H9 (cell line): ENCODE measurements at regions not wholly inside any gene's neighbourhood (a gene's known extent, or its start where the extent isn't known, plus 50 kb on each side); places are given as distances from the start of the nearest gene placed in this dataset.

ENCODE experiments used
- DNase-seq: peaks from one replicate; pipeline ENCODE4 v3.0.0-alpha.2; 2017
- H2AFZ ChIP-seq: one replicate; pipeline ENCODE4 v1.6.1; 2013; ENCODE audit warnings: mild to moderate bottlenecking, low read length, control low read depth, moderate library complexity
- H2AK5ac ChIP-seq: 2 replicates; pipeline ENCODE4 v1.6.1; 2013; ENCODE audit warnings: low read length, control low read depth, mixed read lengths; ENCODE audit not compliant: insufficient read length
- H2BK120ac ChIP-seq: one replicate; pipeline ENCODE4 v1.6.1; 2013; ENCODE audit warnings: low read depth, mild to moderate bottlenecking, low read length, control low read depth, inconsistent platforms; ENCODE audit not compliant: poor library complexity, severe bottlenecking
- H2BK12ac ChIP-seq: 2 replicates; pipeline ENCODE4 v1.6.1; 2013; ENCODE audit warnings: low read length, control low read depth, mixed read lengths, low read depth; ENCODE audit not compliant: insufficient read length
- H2BK15ac ChIP-seq: 2 replicates; pipeline ENCODE4 v1.6.1; 2013; ENCODE audit warnings: low read depth, low read length, control low read depth
- H2BK20ac ChIP-seq: one replicate; pipeline ENCODE4 v1.6.1; 2013; ENCODE audit warnings: low read depth, mild to moderate bottlenecking, low read length, control low read depth, inconsistent platforms; ENCODE audit not compliant: poor library complexity, severe bottlenecking
- H2BK5ac ChIP-seq: 2 replicates; pipeline ENCODE4 v1.6.1; 2013; ENCODE audit warnings: low read length, control low read depth, mixed read lengths; ENCODE audit not compliant: insufficient read length
- H3K14ac ChIP-seq: 2 replicates; pipeline ENCODE4 v1.6.1; 2013; ENCODE audit warnings: low read length, control low read depth; ENCODE audit not compliant: insufficient read depth
- H3K18ac ChIP-seq: 2 replicates; pipeline ENCODE4 v1.6.1; 2013; ENCODE audit warnings: low read depth, mild to moderate bottlenecking, mixed read lengths, low read length, control low read depth; ENCODE audit not compliant: insufficient read length
- H3K23ac ChIP-seq: 2 replicates; pipeline ENCODE4 v1.6.1; 2013; ENCODE audit warnings: low read length, control low read depth, mixed read lengths, low read depth; ENCODE audit not compliant: insufficient read length
- H3K23me2 ChIP-seq: 2 replicates; pipeline ENCODE4 v1.6.1; 2013; ENCODE audit warnings: low read depth, mild to moderate bottlenecking, mixed read lengths, low read length, control low read depth; ENCODE audit not compliant: insufficient read length, poor library complexity, severe bottlenecking
- H3K27ac ChIP-seq: 2 replicates; pipeline ENCODE4 v1.5.1; 2013; ENCODE audit warnings: low read length, control low read depth, mixed read lengths, low read depth; ENCODE audit not compliant: insufficient read length
- H3K27me3 ChIP-seq: 2 replicates; pipeline ENCODE4 v1.6.1; 2013; ENCODE audit warnings: low read length, control low read depth, inconsistent platforms; ENCODE audit not compliant: insufficient read depth
- H3K4ac ChIP-seq: 2 replicates; pipeline ENCODE4 v1.6.1; 2013; ENCODE audit warnings: low read depth, mild to moderate bottlenecking, control low read depth, inconsistent platforms, low read length, moderate library complexity
- H3K4me1 ChIP-seq: 2 replicates; pipeline ENCODE4 v1.6.1; 2013; ENCODE audit warnings: low read length, control low read depth, inconsistent platforms; ENCODE audit not compliant: insufficient read depth
- H3K4me2 ChIP-seq: 2 replicates; pipeline ENCODE4 v1.6.1; 2013; ENCODE audit warnings: low read length, control low read depth, mixed read lengths; ENCODE audit not compliant: insufficient read length, insufficient read depth
- H3K56ac ChIP-seq: 2 replicates; pipeline ENCODE4 v1.6.1; 2013; ENCODE audit warnings: low read depth, mild to moderate bottlenecking, mixed read lengths, low read length, control low read depth; ENCODE audit not compliant: insufficient read length
- H3K79me1 ChIP-seq: 2 replicates; pipeline ENCODE4 v1.6.1; 2013; ENCODE audit warnings: low read depth, mild to moderate bottlenecking, moderate library complexity, low read length, control low read depth, inconsistent platforms; ENCODE audit not compliant: insufficient read depth, poor library complexity, severe bottlenecking
- H3K79me2 ChIP-seq: 2 replicates; pipeline ENCODE4 v1.6.1; 2013; ENCODE audit warnings: low read length, control low read depth, inconsistent platforms; ENCODE audit not compliant: insufficient read depth
- H3K9ac ChIP-seq: 2 replicates; pipeline ENCODE4 v1.6.1; 2013; ENCODE audit warnings: low read length, control low read depth, mixed read lengths; ENCODE audit not compliant: insufficient read length; ENCODE audit errors: extremely low read depth
- H3K9me3 ChIP-seq: one replicate; pipeline ENCODE4 v1.6.1; 2013; ENCODE audit warnings: low read depth, low read length, inconsistent platforms; ENCODE audit not compliant: control insufficient read depth
- H3T11ph ChIP-seq: one replicate; pipeline ENCODE4 v1.6.1; 2013; ENCODE audit warnings: mild to moderate bottlenecking, low read length, control low read depth, inconsistent platforms
- H4K20me1 ChIP-seq: one replicate; pipeline ENCODE4 v1.6.1; 2013; ENCODE audit not compliant: control insufficient read depth, insufficient read length, insufficient read depth
- H4K5ac ChIP-seq: 2 replicates; pipeline ENCODE4 v1.6.1; 2013; ENCODE audit warnings: low read depth, mild to moderate bottlenecking, mixed read lengths, low read length, control low read depth; ENCODE audit not compliant: insufficient read length
- H4K8ac ChIP-seq: replicated peaks from 2 replicates; pipeline ENCODE4 v1.6.1; 2013; ENCODE audit warnings: low read length, control low read depth, mixed read lengths, low read depth; ENCODE audit not compliant: insufficient read length
- H4K91ac ChIP-seq: 2 replicates; pipeline ENCODE4 v1.6.1; 2013; ENCODE audit warnings: low read depth, mild to moderate bottlenecking, moderate library complexity, mixed read lengths, low read length, control low read depth; ENCODE audit not compliant: insufficient read length
- H3K27ac Mint-ChIP-seq, 3 experiments: 2 replicates in 2 of 3; 3 replicates in 1 of 3; pipeline ENCODE4 v1.8.0; 2020 to 2021; ENCODE audit warnings: mixed read lengths in 3 of 3, mild to moderate bottlenecking in 1 of 3, moderate library complexity in 1 of 3
- H3K27me3 Mint-ChIP-seq: 2 replicates; pipeline ENCODE4 v1.8.0; 2021; ENCODE audit warnings: low read depth, mild to moderate bottlenecking, moderate library complexity, mixed read lengths
- H3K36me3 Mint-ChIP-seq, 3 experiments: 2 replicates in 2 of 3; 3 replicates in 1 of 3; pipeline ENCODE4 v1.8.0; 2020 to 2021; ENCODE audit warnings: low read depth in 3 of 3, mixed read lengths in 3 of 3; ENCODE audit not compliant: insufficient read depth in 1 of 3
- H3K4me1 Mint-ChIP-seq, 2 experiments: 2 replicates each; pipeline ENCODE4 v1.8.0; 2020; ENCODE audit warnings: mixed read lengths in 2 of 2
- H3K4me3 Mint-ChIP-seq, 2 experiments: 2 replicates in 1 of 2; 3 replicates in 1 of 2; pipeline ENCODE4 v1.8.0; 2020 to 2021; ENCODE audit warnings: mild to moderate bottlenecking in 2 of 2, mixed read lengths in 2 of 2, moderate library complexity in 1 of 2
- H3K9me3 Mint-ChIP-seq, 2 experiments: 2 replicates in 1 of 2; 3 replicates in 1 of 2; pipeline ENCODE4 v1.8.0; 2020; ENCODE audit warnings: mild to moderate bottlenecking in 2 of 2, mixed read lengths in 2 of 2, moderate library complexity in 1 of 2
- WGBS: extraction: QIAGEN DNeasy Blood & Tissue Kit; methylation state at CpG from one replicate; pipeline ENCODE4 v1.1.7; 2013; ENCODE audit warnings: missing lambda C conversion rate, low lambda C conversion rate, mixed read lengths; ENCODE audit not compliant: insufficient read length; ENCODE audit errors: extremely low coverage; 5-methylcytosine and 5-hydroxymethylcytosine counted together
- TF ChIP-seq, protein P1 (sequence below): fragments of 200-600 bp; sonication (generic); conservative IDR thresholded peaks from 3 replicates; pipeline ENCODE4 v1.8.0; 2021; ENCODE audit warnings: antibody characterized with exemption, mild to moderate bottlenecking

DNA sequence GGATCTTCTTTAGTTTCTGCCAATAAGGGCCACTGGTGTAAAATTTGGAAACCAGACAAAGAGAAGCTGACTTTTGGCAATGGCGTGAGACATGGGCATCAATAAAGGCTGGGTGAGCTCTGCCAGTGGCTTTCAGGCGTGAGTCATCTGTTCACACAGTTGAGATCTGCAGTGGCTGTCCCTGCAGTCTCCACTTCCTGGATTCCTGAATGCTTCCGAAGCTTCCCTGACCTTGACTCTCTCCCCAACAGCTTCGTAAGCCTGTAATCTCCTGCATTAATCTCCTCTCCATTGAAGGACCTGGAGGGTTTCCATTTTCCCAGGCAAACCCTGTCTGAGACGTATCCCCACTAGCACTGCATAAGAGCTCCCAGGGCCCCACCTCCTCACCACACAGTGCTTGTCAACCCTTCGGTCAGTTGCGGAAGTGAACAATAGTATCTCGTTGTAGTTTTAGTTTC, 574.7 kb downstream of the TBC1D22A start:
- H4K20me1 ChIP-seq = no peaks in the 10 kb centered on the region
- no peak overlapping the region for H3K14ac ChIP-seq
- no peaks in the 10 kb centered on the region for H3K79me2 ChIP-seq
- H3K4me1 Mint-ChIP-seq = no peaks in the 10 kb centered on the region
- no peak overlapping the region for H2BK20ac ChIP-seq
- H2AFZ ChIP-seq = no peak overlapping the region
- TF ChIP-seq, protein P1, sequence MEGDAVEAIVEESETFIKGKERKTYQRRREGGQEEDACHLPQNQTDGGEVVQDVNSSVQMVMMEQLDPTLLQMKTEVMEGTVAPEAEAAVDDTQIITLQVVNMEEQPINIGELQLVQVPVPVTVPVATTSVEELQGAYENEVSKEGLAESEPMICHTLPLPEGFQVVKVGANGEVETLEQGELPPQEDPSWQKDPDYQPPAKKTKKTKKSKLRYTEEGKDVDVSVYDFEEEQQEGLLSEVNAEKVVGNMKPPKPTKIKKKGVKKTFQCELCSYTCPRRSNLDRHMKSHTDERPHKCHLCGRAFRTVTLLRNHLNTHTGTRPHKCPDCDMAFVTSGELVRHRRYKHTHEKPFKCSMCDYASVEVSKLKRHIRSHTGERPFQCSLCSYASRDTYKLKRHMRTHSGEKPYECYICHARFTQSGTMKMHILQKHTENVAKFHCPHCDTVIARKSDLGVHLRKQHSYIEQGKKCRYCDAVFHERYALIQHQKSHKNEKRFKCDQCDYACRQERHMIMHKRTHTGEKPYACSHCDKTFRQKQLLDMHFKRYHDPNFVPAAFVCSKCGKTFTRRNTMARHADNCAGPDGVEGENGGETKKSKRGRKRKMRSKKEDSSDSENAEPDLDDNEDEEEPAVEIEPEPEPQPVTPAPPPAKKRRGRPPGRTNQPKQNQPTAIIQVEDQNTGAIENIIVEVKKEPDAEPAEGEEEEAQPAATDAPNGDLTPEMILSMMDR = no peak
- no peak overlapping the region for H3T11ph ChIP-seq
- H3K23ac ChIP-seq = no peak overlapping the region
- H3K4ac ChIP-seq = no peak overlapping the region
- no peak overlapping the region for H3K9ac ChIP-seq
- no peak overlapping the region for H4K5ac ChIP-seq
- no peak overlapping the region for H2BK5ac ChIP-seq
- H2BK12ac ChIP-seq = no peak overlapping the region
- DNase-seq = no peak
- peaks cover 3% of the 10 kb centered on the region; the same call in 1 of the 2 replicates for H3K27me3 Mint-ChIP-seq
- H3K4me3 Mint-ChIP-seq = no peak overlapping the region
- no peak overlapping the region for H3K56ac ChIP-seq
- H3K9me3 Mint-ChIP-seq = peaks cover 82 to 92% of the 10 kb centered on the region in 2 experiments
- H2BK15ac ChIP-seq = no peak overlapping the region
- no peaks in the 10 kb centered on the region for H3K23me2 ChIP-seq
- H3K4me2 ChIP-seq = no peak overlapping the region
- no peaks in the 10 kb centered on the region for H3K27me3 ChIP-seq
- no peak overlapping the region for H2BK120ac ChIP-seq
- no peak overlapping the region for H4K91ac ChIP-seq
- no peaks in the 10 kb centered on the region for H3K4me1 ChIP-seq
- H2AK5ac ChIP-seq = no peak overlapping the region
- no peak overlapping the region for H4K8ac ChIP-seq
- H3K36me3 Mint-ChIP-seq = peaks cover 5 to 46% (median 20%) of the 10 kb centered on the region in 3 experiments
- no CpG with 5 or more reads among the region's 8 CpGs for WGBS
- H3K27ac Mint-ChIP-seq = no peak overlapping the region
- H3K18ac ChIP-seq = no peak overlapping the region
- H3K27ac ChIP-seq = no peak overlapping the region
- H3K79me1 ChIP-seq = no peaks in the 10 kb centered on the region
- peaks cover 81% of the 10 kb centered on the region for H3K9me3 ChIP-seq
